GM23248 (cell line): ENCODE measurements at regions not wholly inside any gene's neighbourhood (a gene's known extent, or its start where the extent isn't known, plus 50 kb on each side); places are given as distances from the start of the nearest gene placed in this dataset.

Experiments used
- EZH2 ChIP-seq: fragments of 200-600 bp; sonication (generic); IDR thresholded peaks from 2 replicates; pipeline ENCODE4 v1.6.1; 2018; ENCODE audit warnings: antibody characterized with exemption, mild to moderate bottlenecking; ENCODE audit not compliant: insufficient read depth, poor library complexity, severe bottlenecking
- EZH2phosphoT487 ChIP-seq: fragments of 200-600 bp; sonication (generic); IDR thresholded peaks from 2 replicates; pipeline ENCODE4 v1.6.1; 2018; ENCODE audit warnings: antibody characterized with exemption, moderate library complexity, mild to moderate bottlenecking, low read depth; ENCODE audit not compliant: insufficient read depth

GRCh38 chr2:21501376-21502027, 377.7 kb downstream of the TDRD15 start:
- no peak for TF ChIP-seq EZH2phosphoT487
- TF ChIP-seq EZH2, result no peak
